ENCODE measurements at regions not wholly inside any gene's neighbourhood (a gene's known extent, or its start where the extent isn't known, plus 50 kb on each side); places are given as distances from the start of the nearest gene placed in this dataset.
A peak's percentile ranks its signal among the peaks of the same experiment; 100 is the strongest.

- TF ChIP-seq CTCF (IDR thresholded peaks at IDR 0.05 in 2 of 3, conservative IDR thresholded peaks at IDR 0.05 in 1 of 3; ENCODE audit: borderline replicate concordance in 1 of 3, insufficient read depth in 1 of 3, low read depth in 2 of 3, low read length in 2 of 3) (peak; percentile 84 to 99 (median 88)), POLR2A (IDR thresholded peaks at IDR 0.05; ENCODE audit: borderline replicate concordance, extremely low read depth, insufficient read depth, insufficient read length) (no peak), SP1 (IDR thresholded peaks at IDR 0.05; ENCODE audit: low read depth) (no peak), CEBPB (IDR thresholded peaks at IDR 0.05; ENCODE audit: low read depth) (no peak), POLR2AphosphoS5 (IDR thresholded peaks at IDR 0.05; ENCODE audit: low read depth, low read length) (no peak)
Measured at GRCh38 chr11:135075740-135076139, 663.7 kb upstream of the B3GAT1 start.

Data from HCT116 (cell line).